IPS-11a (cell line): ENCODE measurements at regions not wholly inside any gene's neighbourhood (a gene's known extent, or its start where the extent isn't known, plus 50 kb on each side); places are given as distances from the start of the nearest gene placed in this dataset.

Experiments
- H3K4me3 ChIP-seq: one replicate; pipeline ENCODE4 v1.5.1; 2013; ENCODE audit warnings: low read depth, low read length, control low read depth

- no peak overlapping the region for H3K4me3 ChIP-seq
Measured at GRCh38 chr10:61319386-61320256, 133.6 kb downstream of the TMEM26 start.

- H3K4me3 ChIP-seq, result no peak overlapping the region
Measured at GRCh38 chr10:61318429-61318828, 134.8 kb downstream of the TMEM26 start.

GRCh38 chr10:61317706-61318105 is 135.5 kb downstream of the TMEM26 start:
- no peak overlapping the region for H3K4me3 ChIP-seq

GRCh38 chr10:61316676-61317265 is 136.4 kb downstream of the TMEM26 start:
- H3K4me3 ChIP-seq, result no peak overlapping the region

GRCh38 chr10:61314273-61314672 is 138.9 kb downstream of the TMEM26 start:
- H3K4me3 ChIP-seq, result no peak overlapping the region

GRCh38 chr10:61313460-61313859 is 139.7 kb downstream of the TMEM26 start:
- no peak overlapping the region for H3K4me3 ChIP-seq

GRCh38 chr10:61304746-61305145 is 148.4 kb downstream of the TMEM26 start:
- no peak overlapping the region for H3K4me3 ChIP-seq

GRCh38 chr10:61302124-61302523 is 151.1 kb downstream of the TMEM26 start:
- H3K4me3 ChIP-seq, result no peak overlapping the region

- no peak overlapping the region for H3K4me3 ChIP-seq
Measured at GRCh38 chr10:61301575-61301974, 151.6 kb downstream of the TMEM26 start.

GRCh38 chr10:61299841-61300240 is 153.3 kb downstream of the TMEM26 start:
- H3K4me3 ChIP-seq, result no peak overlapping the region

- no peak overlapping the region for H3K4me3 ChIP-seq
Measured at GRCh38 chr10:61299156-61299555, 154.0 kb downstream of the TMEM26 start.

- H3K4me3 ChIP-seq, result no peak overlapping the region
Measured at GRCh38 chr10:61298194-61298593, 155.0 kb downstream of the TMEM26 start.

- no peak overlapping the region for H3K4me3 ChIP-seq
Measured at GRCh38 chr10:61296161-61296560, 157.0 kb downstream of the TMEM26 start.

- H3K4me3 ChIP-seq, result no peak overlapping the region
Measured at GRCh38 chr10:61294131-61294530, 159.1 kb downstream of the TMEM26 start.

GRCh38 chr10:61289813-61290212 is 163.4 kb downstream of the TMEM26 start:
- H3K4me3 ChIP-seq, result no peak overlapping the region

GRCh38 chr10:61286686-61287085 is 166.5 kb downstream of the TMEM26 start:
- no peak overlapping the region for H3K4me3 ChIP-seq

- H3K4me3 ChIP-seq, result no peak overlapping the region
Measured at GRCh38 chr10:61285749-61286148, 167.4 kb downstream of the TMEM26 start.

GRCh38 chr10:61284222-61284890 is 168.8 kb downstream of the TMEM26 start:
- no peak overlapping the region for H3K4me3 ChIP-seq

- no peak overlapping the region for H3K4me3 ChIP-seq
Measured at GRCh38 chr10:61283481-61284221, 169.5 kb downstream of the TMEM26 start.

- no peak overlapping the region for H3K4me3 ChIP-seq
Measured at GRCh38 chr10:61283066-61283465, 170.1 kb downstream of the TMEM26 start.

- H3K4me3 ChIP-seq, result no peak overlapping the region
Measured at GRCh38 chr10:61280303-61280702, 172.9 kb downstream of the TMEM26 start.
